Activated naive CD8-positive, alpha-beta T cell treated with anti-CD3 and anti-CD28 coated beads, Interleukin-2, amount 50 U/mL, for 24 hours (primary cell): ENCODE measurements at regions not wholly inside any gene's neighbourhood (a gene's known extent, or its start where the extent isn't known, plus 50 kb on each side); places are given as distances from the start of the nearest gene placed in this dataset.
A peak's percentile ranks its signal among the peaks of the same experiment; 100 is the strongest.

ENCODE experiments used
- ATAC-seq: fragments of 150-1000 bp; cut with Tn5 transposase; one replicate; pipeline ENCODE4 v1.10.0; 2021
- DNase-seq: peaks from one replicate; pipeline ENCODE4 v3.0.0; 2021
- H3K27ac Mint-ChIP-seq: one replicate; pipeline ENCODE4 v1.8.0; 2021; ENCODE audit warnings: mild to moderate bottlenecking, mixed read lengths
- H3K27me3 Mint-ChIP-seq: one replicate; pipeline ENCODE4 v1.8.0; 2021; ENCODE audit warnings: mixed read lengths
- H3K36me3 Mint-ChIP-seq: one replicate; pipeline ENCODE4 v1.8.0; 2021; ENCODE audit warnings: low read depth, mixed read lengths
- H3K4me1 Mint-ChIP-seq: one replicate; pipeline ENCODE4 v1.8.0; 2021; ENCODE audit warnings: mixed read lengths
- H3K4me3 Mint-ChIP-seq: one replicate; pipeline ENCODE4 v1.8.0; 2021; ENCODE audit warnings: mild to moderate bottlenecking, moderate library complexity, mixed read lengths
- H3K9me3 Mint-ChIP-seq: one replicate; pipeline ENCODE4 v1.8.0; 2021; ENCODE audit warnings: mixed read lengths

GRCh38 chr5:68708156-68708841 is 385.5 kb upstream of the SLC30A5 start:
- Mint-ChIP-seq H3K4me1 (peaks cover 29% of the 10 kb centered on the region), H3K36me3 (no peaks in the 10 kb centered on the region), H3K4me3 (no peak overlapping the region), H3K9me3 (no peaks in the 10 kb centered on the region), H3K27me3 (no peaks in the 10 kb centered on the region), H3K27ac (no peak overlapping the region)
- ATAC-seq (no peak), DNase-seq (no peak)

GRCh38 chr5:68708842-68709170 is 385.0 kb upstream of the SLC30A5 start:
- H3K9me3 Mint-ChIP-seq, result no peaks in the 10 kb centered on the region
- H3K27ac Mint-ChIP-seq, result no peak overlapping the region
- H3K36me3 Mint-ChIP-seq, result no peaks in the 10 kb centered on the region
- H3K4me1 Mint-ChIP-seq, result peaks cover 32% of the 10 kb centered on the region
- no peaks in the 10 kb centered on the region for H3K27me3 Mint-ChIP-seq
- no peak overlapping the region for H3K4me3 Mint-ChIP-seq
- ATAC-seq, result no peak
- no peak for DNase-seq

GRCh38 chr5:68709239-68709638 is 384.6 kb upstream of the SLC30A5 start:
- Mint-ChIP-seq H3K4me1 (peaks cover 33% of the 10 kb centered on the region), H3K4me3 (no peak overlapping the region), H3K27ac (no peak overlapping the region), H3K36me3 (no peaks in the 10 kb centered on the region), H3K27me3 (no peaks in the 10 kb centered on the region), H3K9me3 (no peaks in the 10 kb centered on the region)
- ATAC-seq (no peak), DNase-seq (no peak)

- ATAC-seq, result peak; percentile 41
- peaks cover 33% of the 10 kb centered on the region for H3K4me1 Mint-ChIP-seq
These were observed 383.3 kb upstream of the SLC30A5 start for GRCh38 chr5:68710514-68710913.

GRCh38 chr5:68711293-68712200 is 382.3 kb upstream of the SLC30A5 start:
- peak; percentile 6 for DNase-seq
- ATAC-seq, result peak; percentile 82
- Mint-ChIP-seq H3K27ac (peak overlapping the region; percentile 70), H3K9me3 (no peaks in the 10 kb centered on the region), H3K27me3 (no peaks in the 10 kb centered on the region), H3K4me3 (peak overlapping the region; percentile 48), H3K4me1 (peaks cover 33% of the 10 kb centered on the region), H3K36me3 (no peaks in the 10 kb centered on the region)

More at GRCh38 chr5:68710514-68710913, 383.3 kb upstream of the SLC30A5 start:
- Mint-ChIP-seq H3K27ac (peak overlapping the region; percentile 21), H3K9me3 (no peaks in the 10 kb centered on the region), H3K4me3 (no peak overlapping the region), H3K27me3 (no peaks in the 10 kb centered on the region), H3K36me3 (no peaks in the 10 kb centered on the region)
- DNase-seq, result no peak

- H3K27me3 Mint-ChIP-seq, result no peaks in the 10 kb centered on the region
- H3K4me1 Mint-ChIP-seq, result peaks cover 32% of the 10 kb centered on the region
- ATAC-seq, result no peak
- H3K36me3 Mint-ChIP-seq, result no peaks in the 10 kb centered on the region
- H3K4me3 Mint-ChIP-seq, result no peak overlapping the region
- no peak for DNase-seq
- H3K9me3 Mint-ChIP-seq, result peaks cover 16% of the 10 kb centered on the region
- no peak overlapping the region for H3K27ac Mint-ChIP-seq
These were observed 379.0 kb upstream of the SLC30A5 start for GRCh38 chr5:68714810-68715209.

- DNase-seq (no peak), ATAC-seq (no peak)
- no peaks in the 10 kb centered on the region for H3K4me1 Mint-ChIP-seq
- H3K36me3 Mint-ChIP-seq, result no peaks in the 10 kb centered on the region
- H3K27ac Mint-ChIP-seq, result no peak overlapping the region
- no peak overlapping the region for H3K4me3 Mint-ChIP-seq
- H3K27me3 Mint-ChIP-seq, result no peaks in the 10 kb centered on the region
- H3K9me3 Mint-ChIP-seq, result peaks cover 20% of the 10 kb centered on the region
These were observed 372.8 kb upstream of the SLC30A5 start for GRCh38 chr5:68720884-68721610.

GRCh38 chr5:68722357-68722756 is 371.5 kb upstream of the SLC30A5 start:
- H3K9me3 Mint-ChIP-seq, result peaks cover 15% of the 10 kb centered on the region
- H3K4me3 Mint-ChIP-seq, result no peak overlapping the region
- no peak for ATAC-seq
- peaks cover 2% of the 10 kb centered on the region for H3K4me1 Mint-ChIP-seq
- H3K27ac Mint-ChIP-seq, result no peak overlapping the region
- no peaks in the 10 kb centered on the region for H3K36me3 Mint-ChIP-seq
- DNase-seq, result no peak
- no peaks in the 10 kb centered on the region for H3K27me3 Mint-ChIP-seq

- Mint-ChIP-seq H3K9me3 (peaks cover 4% of the 10 kb centered on the region), H3K4me3 (no peak overlapping the region), H3K36me3 (no peaks in the 10 kb centered on the region), H3K27ac (no peak overlapping the region), H3K4me1 (peaks cover 2% of the 10 kb centered on the region), H3K27me3 (no peaks in the 10 kb centered on the region)
- no peak for ATAC-seq
- no peak for DNase-seq
These were observed 367.7 kb upstream of the SLC30A5 start for GRCh38 chr5:68725905-68726683.

- Mint-ChIP-seq H3K27ac (no peak overlapping the region), H3K9me3 (no peaks in the 10 kb centered on the region), H3K36me3 (no peaks in the 10 kb centered on the region), H3K27me3 (no peaks in the 10 kb centered on the region), H3K4me3 (no peak overlapping the region), H3K4me1 (peaks cover 2% of the 10 kb centered on the region)
- ATAC-seq, result no peak
- DNase-seq, result no peak
These were observed 365.9 kb upstream of the SLC30A5 start for GRCh38 chr5:68727931-68728330.

- Mint-ChIP-seq H3K4me1 (peaks cover 2% of the 10 kb centered on the region), H3K27me3 (no peaks in the 10 kb centered on the region), H3K9me3 (no peaks in the 10 kb centered on the region), H3K27ac (no peak overlapping the region), H3K4me3 (no peak overlapping the region), H3K36me3 (no peaks in the 10 kb centered on the region)
- no peak for ATAC-seq
- DNase-seq, result no peak
These were observed 364.1 kb upstream of the SLC30A5 start for GRCh38 chr5:68729678-68730077.

GRCh38 chr5:68730220-68730978 is 363.4 kb upstream of the SLC30A5 start:
- no peaks in the 10 kb centered on the region for H3K27me3 Mint-ChIP-seq

GRCh38 chr5:68730979-68731654 is 362.7 kb upstream of the SLC30A5 start:
- Mint-ChIP-seq H3K4me1 (peaks cover 2% of the 10 kb centered on the region), H3K4me3 (no peak overlapping the region), H3K27me3 (no peaks in the 10 kb centered on the region), H3K36me3 (no peaks in the 10 kb centered on the region), H3K9me3 (no peaks in the 10 kb centered on the region), H3K27ac (no peak overlapping the region)
- DNase-seq (no peak), ATAC-seq (no peak)

More at GRCh38 chr5:68730220-68730978, 363.4 kb upstream of the SLC30A5 start:
- Mint-ChIP-seq H3K36me3 (no peaks in the 10 kb centered on the region), H3K4me1 (peaks cover 2% of the 10 kb centered on the region), H3K27ac (no peak overlapping the region), H3K4me3 (no peak overlapping the region), H3K9me3 (no peaks in the 10 kb centered on the region)
- DNase-seq, result no peak
- ATAC-seq, result no peak
